Hematopoietic multipotent progenitor cell treated with erythropoietin and hydrocortisone succinate and interleukin-3 and kit ligand, for 4 days (in vitro differentiated cells): ENCODE measurements at regions not wholly inside any gene's neighbourhood (a gene's known extent, or its start where the extent isn't known, plus 50 kb on each side); places are given as distances from the start of the nearest gene placed in this dataset.
"Not testable (repeated sequence)": the region's sequence is repeated elsewhere in the genome, so short reads cannot be mapped to it uniquely, and the experiment has no call there.

Experiments used
- DNase-seq: peaks from one replicate; pipeline ENCODE4 v3.0.0-alpha.2; 2015

DNA sequence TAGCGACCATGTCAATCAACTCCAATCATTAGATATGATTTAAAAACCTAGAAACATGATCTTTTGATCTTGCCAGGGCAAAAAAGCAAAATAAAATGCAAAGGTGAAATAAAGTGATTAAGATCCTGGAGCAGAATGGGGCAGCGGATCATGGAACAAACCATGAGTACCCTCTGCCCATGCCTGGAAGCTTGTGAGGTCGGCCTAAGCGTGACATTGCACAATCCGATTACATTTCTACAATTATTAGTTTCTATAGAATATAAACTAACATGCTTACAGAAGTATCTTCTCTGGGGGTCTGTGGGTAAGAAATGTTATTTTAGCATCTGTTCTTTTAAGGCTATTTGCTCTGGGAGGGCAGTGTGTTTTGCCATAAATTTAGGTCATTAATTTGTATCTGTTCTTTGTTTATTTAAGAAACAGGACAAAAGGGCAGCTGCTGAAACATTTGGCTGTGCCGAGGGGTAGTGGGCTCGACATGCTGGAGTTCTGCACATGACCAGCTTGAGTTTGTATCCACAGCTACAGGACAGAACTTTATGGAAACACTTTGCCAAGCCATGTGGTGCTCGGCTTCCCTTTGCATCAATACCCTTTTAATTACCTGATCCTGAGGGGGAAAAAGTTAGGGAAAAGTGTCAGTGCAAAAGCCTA lies 55.9 kb downstream of the ZBTB18 start:
- DNase-seq, result no peak

DNA sequence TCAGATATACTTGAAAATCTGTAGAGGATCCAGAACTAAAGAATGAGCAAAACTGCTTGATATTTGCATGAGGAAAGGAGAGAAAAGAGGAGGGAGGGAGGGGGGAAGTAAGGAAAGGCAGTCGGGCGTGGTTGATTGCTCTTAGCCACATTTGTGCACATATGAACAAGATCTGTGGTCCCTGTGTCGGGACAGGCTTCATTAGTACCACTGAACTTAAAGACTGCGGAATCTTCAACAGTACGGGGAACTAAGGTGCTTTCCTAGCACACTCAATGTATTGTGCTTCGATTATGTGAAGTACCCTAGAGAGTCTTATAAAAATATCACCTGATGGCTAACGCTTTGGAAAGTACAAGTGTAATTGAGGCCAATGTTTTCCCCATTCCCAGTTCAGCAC lies 59.9 kb downstream of the ZBTB18 start:
- no peak for DNase-seq

DNA sequence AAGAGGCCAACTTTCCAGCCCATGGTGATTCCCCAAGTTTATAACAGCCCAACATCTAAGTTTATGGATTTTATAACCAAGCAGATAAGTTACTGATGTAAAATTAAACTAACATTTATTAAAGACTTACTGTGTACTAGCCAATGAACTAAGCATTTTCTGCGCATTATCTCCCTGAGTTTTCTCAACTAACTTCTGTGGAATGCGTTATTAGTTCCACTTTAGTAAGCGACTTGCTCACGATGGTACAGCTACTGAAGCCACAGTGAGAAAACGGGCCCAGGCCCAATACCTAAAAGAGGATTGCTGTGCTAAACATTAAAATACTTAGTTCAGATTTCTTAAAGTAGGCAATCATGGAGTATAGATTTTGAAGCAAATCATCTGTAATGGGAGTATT lies 61.0 kb downstream of the ZBTB18 start:
- no peak for DNase-seq

DNA sequence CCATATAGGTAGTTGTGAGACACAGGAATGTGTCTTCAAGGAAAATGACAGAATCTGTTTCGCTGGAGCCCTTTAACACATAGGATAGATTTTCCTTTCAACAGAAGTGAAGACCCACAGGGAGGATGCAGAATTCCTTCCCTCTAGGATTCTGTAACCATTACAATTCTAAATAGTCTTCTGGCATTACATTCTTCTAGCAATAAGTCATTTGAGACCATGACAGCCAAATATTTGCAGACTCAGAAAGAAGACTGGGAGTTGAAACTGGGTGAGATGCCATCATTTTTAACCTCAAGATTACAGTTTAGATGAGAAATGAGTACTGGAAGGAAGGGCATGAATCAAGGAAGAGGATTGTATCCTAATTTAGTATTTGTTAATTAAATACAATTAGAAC lies 61.6 kb downstream of the ZBTB18 start:
- no peak for DNase-seq

DNA sequence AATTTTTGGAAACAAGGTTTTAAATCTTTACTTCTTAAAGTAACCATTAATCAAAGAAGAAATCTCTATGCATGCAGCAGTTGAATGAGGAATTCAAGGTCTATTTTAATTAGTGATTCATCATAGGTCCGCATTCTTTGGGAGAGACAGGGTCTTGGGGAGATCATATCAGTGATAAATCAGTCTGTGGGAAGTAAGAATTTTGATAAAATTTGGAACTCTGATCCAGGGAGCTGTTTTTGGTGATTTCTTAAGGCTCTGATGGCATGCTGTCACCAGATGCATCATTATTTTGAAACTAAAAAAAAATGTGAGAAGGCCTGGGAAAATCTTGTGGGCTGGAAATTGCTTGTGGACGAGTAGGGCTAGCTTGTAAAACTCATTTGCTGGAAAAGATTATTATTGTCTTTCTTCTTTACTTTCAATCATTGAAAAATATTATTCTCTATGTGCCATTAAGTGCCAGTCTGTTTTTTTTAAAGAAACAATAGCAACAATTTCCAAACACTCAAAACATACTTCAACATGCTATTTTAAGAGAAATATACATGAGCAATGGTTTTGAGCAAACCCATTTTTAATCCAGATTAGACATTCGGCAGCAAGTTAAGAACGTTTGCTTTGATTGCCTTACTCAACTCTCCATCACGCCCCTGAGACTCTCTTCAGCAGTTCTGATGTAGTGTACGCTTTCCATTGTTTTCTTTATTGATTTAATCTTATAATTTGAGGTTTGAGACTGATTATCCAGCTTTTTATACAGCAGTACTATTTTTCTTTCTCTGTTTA lies 62.6 kb downstream of the ZBTB18 start:
- no peak for DNase-seq

DNA sequence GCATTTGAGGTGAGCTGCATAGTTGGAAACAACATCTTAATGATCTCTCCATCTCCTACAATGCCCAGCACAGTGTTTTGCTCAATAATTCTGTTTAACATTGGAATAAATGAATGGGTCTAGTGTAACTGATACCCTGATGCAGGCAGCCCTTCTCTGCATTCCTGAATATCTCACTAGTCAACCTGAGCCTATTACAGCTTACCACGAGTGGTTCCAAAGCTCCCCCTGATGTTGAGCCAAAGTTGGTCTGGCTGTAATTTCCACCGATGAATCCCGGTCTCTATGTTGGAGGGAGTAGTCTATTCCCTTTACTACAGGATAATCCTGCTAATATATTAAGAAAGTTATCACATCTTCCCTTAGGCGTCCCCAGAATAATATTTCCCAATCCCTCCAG lies 63.8 kb downstream of the ZBTB18 start:
- DNase-seq, result no peak

DNA sequence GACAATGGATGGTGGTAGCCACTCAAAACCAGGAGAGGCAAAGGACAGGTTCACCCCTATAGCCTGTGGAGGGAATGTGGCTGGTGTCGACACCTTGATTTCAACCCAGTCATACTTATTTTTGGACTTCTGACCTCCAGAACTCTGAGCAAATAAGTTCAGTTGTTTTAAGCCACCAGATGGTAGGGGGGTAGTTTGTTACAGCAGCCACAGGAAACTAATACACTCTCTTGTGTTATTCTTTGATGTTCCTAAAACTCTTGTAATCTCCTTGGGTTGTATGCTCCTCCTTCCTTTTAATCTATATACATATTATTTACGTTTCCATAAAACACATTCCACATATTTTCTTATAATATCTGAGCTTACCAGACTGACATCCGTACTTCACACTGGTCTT lies 65.9 kb downstream of the ZBTB18 start:
- no peak for DNase-seq

DNA sequence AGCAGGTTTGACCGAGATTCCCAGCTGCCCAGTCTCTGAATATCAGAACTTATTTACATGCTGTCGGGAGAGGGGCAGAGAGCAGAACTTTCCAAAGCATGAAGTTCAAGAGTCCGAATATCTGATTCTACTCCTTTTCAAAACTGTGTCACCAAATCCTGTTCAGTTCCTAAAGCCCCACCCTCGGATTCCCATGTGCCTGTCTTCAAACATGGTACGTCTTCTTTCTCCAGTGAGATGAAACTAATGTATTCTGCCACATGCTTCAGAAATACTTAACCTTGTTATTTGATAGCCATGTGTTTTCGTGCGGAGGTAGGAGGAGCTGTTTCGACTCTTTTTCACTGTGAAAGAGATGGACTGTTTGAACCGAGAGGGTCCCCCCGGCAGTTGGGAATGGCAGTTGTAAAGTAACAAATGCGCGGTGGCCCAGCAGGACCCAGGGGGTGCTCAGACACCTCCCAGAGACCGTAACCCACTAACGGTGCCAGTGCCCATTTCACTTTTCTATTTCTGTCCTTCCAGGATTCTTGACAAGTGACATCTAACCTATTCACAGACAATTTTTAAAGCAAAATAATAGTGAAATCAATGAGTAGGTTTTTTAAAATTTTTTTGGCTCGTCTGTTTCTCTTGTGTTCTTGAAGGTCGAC lies 67.2 kb downstream of the ZBTB18 start:
- DNase-seq, result no peak

DNA sequence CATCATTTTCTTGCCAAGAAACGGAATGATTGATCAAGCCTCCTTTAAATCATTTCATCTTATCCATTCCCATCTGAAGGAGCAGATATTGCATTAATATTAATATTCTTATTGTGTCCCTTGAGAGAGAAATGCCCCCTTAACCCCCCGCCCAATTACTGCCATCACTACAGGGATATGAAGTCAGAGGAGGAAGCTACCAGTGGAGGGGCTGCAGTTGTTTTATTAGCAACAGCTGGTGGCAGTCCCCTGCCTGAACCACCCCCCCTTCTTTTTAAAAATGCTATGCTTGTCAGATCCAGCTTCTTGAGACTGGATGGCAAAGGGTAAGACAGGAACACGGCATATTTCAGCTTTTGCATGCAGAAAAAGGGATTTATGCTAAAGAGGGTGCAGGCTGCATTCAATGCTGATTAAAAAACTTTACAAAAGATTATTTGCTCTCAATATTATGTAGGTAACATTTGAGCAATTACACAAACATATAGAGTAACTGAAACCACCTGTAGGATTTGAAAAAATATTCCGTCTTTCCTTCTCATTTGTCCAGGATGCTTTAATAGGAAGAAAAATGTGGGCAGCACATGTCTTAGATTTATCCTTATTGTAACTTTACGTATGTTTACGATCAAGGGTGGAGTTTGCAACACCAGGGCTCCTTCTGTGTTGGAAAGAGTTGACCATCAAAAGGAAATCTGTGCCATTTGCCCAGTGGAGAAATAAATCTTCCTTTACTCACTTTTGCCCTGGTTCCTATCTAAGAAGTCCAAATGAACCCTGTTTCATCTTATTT lies 77.7 kb downstream of the ZBTB18 start:
- DNase-seq, result no peak

DNA sequence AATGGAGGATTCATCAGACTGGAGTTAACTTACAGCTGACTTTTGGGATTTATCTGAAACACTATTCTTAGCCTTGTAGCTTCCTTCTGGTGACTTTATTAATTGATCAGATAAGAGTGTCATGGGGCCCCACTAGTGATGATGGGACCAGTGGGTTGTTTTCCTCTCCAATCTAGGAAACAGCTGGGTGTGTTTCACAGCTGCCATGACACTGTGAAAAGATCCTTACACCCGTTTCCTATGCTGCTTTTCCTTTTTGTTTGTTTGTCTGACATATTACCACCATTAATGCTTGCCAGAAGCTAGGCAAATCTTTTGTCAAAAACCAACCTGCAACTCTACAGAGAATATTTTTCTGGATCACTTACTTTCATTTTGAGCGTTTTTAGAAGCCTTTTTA lies 86.2 kb downstream of the ZBTB18 start:
- peak; percentile 24 for DNase-seq

DNA sequence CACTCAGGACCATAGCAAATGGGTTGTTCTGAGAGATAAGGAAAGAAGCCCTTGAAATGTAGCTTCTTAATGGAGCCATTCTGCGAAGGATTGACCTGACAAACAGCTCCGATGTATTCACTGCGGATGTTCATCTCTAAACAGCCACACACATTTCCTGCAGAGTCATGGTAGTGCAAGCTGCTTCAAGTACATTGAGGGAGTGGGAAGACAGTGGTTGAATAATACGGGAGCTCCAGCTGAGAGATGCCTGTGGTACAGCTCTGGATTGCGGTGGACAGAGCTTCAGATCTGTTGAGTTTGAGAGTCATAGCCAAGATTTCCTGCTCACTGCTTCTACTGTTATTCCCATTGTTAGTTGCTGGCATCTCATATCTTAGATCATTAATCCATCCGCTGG lies 86.6 kb downstream of the ZBTB18 start:
- DNase-seq, result peak; percentile 69

DNA sequence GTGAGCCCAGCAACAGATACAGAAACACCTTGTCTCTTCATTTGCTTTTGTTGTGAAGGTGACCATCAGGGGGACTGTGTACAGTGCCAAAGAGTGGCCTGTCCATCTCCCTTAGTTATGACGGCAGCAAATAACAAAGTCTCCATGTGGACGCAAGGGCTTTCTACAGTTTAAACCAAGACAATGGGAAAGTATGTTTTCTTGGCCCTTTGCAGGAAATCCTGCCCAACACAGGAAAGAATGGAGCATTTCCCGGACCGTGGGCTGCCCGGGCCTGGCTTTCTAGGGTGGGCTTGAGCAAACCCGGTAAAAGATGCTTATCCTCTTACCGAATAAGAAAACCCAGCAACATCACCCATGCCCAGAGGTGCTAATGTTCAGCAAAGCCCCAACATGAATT lies 87.3 kb downstream of the ZBTB18 start:
- no peak for DNase-seq

DNA sequence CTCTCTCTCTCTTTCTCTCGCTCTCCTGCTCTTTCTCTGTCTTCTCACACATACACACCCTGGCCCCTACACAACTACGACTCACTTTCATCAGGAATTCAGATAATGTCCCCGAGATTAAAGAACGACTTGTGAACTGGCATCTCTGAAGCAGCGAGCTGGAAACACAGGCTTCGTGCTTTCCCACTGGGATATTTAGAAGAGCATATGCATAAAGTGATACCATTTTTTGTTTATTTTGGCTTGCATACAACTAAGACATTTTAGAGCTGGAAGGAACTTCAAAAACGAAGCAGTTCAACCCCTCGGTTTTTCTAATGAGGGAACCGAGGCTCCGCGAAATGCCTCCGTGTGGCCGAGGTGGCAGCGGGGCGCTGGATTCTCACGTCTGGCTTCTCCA lies 88.6 kb downstream of the ZBTB18 start:
- DNase-seq, result no peak

DNA sequence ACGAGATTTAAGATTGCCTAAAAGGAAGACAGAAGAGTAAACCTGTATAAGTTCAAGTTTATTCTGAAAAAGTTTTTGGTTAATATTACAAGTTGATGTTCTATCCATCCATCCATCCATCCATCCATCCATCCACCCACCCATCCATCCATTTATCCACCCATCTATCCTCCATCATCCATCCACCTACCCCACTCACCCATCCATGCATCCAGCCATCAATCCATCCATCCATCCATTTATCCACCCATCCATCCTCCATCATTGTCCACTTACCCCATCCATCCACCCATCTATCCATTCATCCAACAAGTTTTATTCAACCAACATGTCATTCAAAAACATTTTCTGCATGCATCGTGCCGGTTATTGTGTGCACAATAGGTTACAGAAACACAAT lies 89.3 kb downstream of the ZBTB18 start:
- no peak for DNase-seq

DNA sequence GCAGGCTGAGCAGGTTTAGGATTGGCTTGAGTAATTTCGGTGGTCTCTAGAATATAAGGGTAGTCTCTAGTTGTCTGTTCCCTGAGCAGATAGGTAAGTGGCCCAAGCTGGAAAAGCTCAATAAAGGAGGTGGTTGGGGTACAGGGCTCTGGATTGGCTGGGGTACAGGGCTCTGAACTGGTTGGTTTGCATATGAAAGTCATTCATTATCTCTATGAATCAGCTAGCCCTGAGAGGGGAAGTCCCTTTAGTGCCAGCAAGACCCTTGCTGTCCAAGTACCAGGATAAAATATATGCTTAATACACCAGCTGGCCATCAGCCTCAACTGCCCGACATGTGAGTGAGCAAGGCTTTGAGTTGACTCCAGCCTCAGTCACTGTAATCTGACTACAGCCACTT lies 93.0 kb downstream of the ZBTB18 start:
- DNase-seq, result no peak

DNA sequence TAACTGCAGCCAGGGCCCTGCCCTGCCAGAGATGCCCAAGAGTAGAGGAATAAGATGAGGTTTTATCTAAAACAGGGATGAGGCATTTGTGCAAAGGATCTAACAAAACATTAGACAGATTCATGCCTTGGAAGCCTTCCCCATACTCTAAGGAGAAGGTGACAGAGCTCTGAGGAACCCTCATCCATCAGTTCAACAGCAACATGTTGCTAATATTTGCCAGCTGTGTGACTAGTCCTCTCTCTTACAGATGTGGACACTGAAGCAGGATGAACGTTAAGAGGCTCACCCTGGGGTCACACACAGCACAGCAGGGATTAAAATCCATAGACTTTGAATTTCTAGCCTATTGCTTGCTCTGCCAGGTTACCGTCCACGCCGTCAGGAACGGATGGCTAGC lies 99.0 kb downstream of the ZBTB18 start:
- DNase-seq, result no peak

DNA sequence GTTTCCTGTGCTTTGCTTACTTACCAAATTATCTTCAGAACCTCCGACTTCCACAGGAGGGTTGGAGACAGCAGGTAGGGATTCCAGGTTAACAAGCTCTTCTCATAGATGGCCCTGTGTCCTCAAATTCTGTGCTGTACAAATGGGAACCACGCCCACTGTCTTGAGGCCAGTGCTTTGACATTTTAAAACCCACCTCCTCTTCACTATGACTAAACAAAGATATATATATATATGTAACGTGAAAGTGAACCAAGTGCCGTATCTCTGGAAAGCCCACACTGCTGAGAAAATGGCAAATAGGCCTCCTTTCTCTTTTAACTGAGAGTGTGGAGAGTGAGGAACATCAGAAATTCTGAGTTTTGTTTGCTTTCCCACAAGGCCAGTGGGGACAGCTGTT lies 99.6 kb downstream of the ZBTB18 start:
- DNase-seq, result no peak

DNA sequence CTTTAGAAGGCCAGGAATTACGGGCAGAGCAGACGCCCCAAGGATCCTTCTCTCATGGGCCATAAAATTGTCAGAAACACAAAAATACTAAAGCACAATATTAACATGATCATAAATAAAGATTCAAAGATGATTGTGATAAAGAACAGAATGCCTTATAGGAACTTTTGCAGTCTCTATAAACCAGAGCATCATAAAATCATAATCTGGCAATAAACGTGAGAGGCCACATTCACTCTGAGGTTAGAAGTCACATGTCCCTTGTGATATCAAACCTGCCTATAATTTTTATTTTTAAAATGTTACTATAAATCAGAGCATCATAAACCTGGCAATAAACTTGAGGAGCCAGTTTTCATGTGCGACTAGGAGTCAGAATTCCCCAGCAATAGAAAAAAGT lies 100.5 kb downstream of the ZBTB18 start:
- DNase-seq, result no peak

DNA sequence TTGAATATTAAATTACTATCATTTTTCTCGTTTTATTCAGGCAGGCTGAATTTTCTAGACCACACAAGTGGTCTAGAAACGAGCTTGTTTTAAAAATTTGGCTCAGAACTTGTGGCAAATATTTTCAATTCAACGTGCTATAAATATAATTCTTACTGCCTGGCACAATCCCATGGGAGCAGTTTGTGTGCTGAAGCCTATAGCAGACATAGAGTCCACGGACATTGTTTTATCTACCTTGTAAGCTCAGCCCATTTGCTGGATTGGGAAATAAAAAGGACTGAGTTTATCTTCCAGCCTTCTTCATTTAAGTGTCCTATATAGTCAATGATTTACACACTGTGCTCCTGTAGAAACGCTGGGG lies 103.4 kb downstream of the ZBTB18 start:
- DNase-seq, result no peak

DNA sequence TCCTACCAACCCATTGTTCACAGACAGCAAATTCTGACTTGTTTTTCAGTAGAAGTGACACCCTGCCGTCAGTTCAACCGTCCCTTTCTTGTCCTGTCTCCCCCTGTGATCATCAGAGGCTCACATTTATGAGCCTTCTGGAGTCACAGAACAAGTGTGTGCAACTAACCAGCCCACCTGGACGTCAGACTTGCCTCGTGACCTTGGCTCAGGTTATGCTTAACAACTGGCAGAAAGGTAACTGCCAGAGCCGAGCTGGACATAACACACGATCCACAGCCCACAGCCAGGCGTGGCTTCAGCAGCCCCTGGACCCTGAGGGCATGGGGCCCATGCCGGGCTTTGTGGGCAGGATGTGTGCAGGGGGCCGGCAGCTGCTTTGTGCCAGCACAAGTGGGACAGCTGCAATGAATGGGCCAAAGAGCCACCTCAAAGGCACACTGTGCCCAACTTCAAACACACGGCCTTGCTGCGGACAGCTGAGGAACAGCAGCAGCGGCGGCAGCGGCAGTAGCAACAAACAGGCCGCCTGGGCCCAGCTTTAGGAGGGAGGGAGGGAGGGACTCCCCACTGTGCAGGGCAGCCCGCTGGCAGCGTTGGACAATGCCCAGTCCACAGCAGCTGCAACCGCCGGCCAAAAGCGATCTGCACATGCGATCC lies 103.9 kb downstream of the ZBTB18 start:
- DNase-seq, result no peak

DNA sequence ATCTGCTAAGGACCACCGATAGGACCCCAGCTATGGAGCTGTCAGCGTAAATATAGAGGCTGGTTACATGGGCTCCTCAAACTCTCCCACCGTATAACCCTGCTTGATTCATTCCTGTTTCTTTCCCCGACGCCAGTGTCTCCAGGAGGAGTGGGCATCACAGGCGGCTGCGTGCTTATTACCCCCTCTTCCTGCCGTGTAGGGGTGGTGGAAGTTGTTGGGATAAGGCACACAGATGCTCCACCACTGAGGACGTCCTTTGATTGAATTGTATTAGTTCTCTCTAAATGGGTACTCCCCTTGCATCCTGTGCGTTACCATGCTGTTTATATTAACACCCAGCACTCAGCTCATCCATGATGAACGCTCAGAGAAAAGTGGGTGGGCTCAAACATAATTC lies 104.6 kb downstream of the ZBTB18 start:
- no peak for DNase-seq

DNA sequence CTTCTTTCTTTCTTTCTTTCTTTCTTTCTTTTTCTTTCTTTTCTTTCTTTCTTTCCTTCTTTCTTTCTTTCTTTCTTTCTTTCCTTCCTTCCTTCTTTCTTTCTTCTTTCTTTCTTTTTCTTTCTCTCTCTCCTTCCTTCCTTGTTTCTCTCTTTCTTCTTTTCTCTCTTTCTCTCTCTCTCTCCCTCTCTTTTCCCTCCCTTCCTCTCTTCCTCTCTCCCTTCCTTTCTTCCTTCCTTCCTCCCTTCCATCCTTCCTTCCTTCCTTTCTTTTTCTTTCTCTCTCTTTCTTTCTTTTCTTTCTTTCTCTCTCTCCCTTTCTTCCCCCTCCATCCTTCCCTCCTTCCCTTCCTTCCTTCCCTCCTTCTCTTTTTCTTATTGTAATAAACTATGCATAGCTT lies 105.5 kb downstream of the ZBTB18 start:
- not testable (repeated sequence) for DNase-seq
